ENCODE measurements at regions not wholly inside any gene's neighbourhood (a gene's known extent, or its start where the extent isn't known, plus 50 kb on each side); places are given as distances from the start of the nearest gene placed in this dataset.

DNA sequence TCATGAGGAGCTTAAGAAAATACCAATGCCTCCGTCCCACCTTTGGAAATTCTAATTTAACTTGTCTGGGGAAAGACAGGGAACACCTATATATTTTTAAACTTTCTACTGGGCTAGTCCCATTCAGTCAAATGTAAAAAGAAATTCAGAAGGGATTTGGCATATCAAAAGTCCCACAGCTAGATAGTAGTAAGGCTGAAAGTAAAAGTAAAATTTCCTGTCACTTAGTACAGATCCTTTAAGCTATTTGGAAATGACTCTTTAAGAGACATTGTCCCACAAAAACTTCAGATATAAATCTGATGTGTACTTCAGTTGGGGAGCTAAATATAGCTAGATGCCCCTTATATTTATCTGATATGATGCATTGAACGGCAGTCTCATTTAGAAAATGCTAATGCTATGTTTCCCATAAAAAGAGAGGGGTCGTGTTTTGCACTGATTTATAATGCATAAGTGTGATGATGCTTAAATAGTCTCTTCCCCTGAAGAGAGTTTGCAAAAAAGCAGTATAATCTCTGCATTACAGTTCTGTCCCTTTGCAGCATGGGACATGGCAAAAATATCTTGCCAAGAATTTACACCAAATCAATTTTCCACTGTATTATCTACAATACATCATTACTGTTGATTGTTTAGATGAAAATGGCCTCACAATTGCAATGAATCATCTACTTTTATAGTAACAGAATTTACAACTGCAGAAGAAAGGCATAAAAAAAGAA, 860.8 kb upstream of the MAP3K7 start:
- CTCF ChIA-PET (ENCODE audit: partially characterized antibody): no interaction called here
- Histone ChIP-seq H4K5ac (ENCODE audit: insufficient read length, low read depth, low read length) (no peak overlapping the region), H2BK15ac (ENCODE audit: low read length) (no peak overlapping the region), H4K8ac (ENCODE audit: extremely low read depth, insufficient read depth, low read length) (no peak overlapping the region), H2BK5ac (ENCODE audit: low read depth, low read length) (no peak overlapping the region), H3K18ac (ENCODE audit: extremely low read depth, low read length) (no peak overlapping the region), H3K14ac (ENCODE audit: insufficient read length) (no peak overlapping the region), H3K36me3 (ENCODE audit: control insufficient read depth in 2 of 4, insufficient read depth in 4 of 4, low read length in 3 of 4) (no peaks in the 10 kb centered on the region), H3K9ac (replicated peaks in 1 of 4; ENCODE audit: extremely low read depth in 1 of 4, low read depth in 3 of 4, low read length in 3 of 4) (no peak overlapping the region), H3K23me2 (ENCODE audit: low read depth, low read length) (no peaks in the 10 kb centered on the region), H3K27me3 (replicated peaks in 1 of 4; ENCODE audit: control insufficient read depth in 3 of 4, extremely low read depth in 1 of 4, insufficient read depth in 3 of 4, low read length in 3 of 4) (no peaks in the 10 kb centered on the region), H2AFZ (ENCODE audit: low read length) (no peak overlapping the region), H2BK120ac (replicated peaks; ENCODE audit: low read depth, low read length) (no peak overlapping the region), H2BK12ac (ENCODE audit: low read depth, low read length) (no peak overlapping the region), H4K91ac (replicated peaks; ENCODE audit: insufficient read length, low read length) (no peak overlapping the region), H3K23ac (ENCODE audit: insufficient read length) (no peak overlapping the region), H3K56ac (replicated peaks; ENCODE audit: insufficient read length, low read depth, low read length) (no peak overlapping the region), H4K20me1 (replicated peaks in 1 of 2; ENCODE audit: control insufficient read depth in 1 of 2, insufficient read depth in 2 of 2, low read length in 2 of 2) (no peaks in the 10 kb centered on the region), H2BK20ac (ENCODE audit: low read length) (no peak overlapping the region), H2AK5ac (ENCODE audit: low read depth, low read length) (no peak overlapping the region), H3K9me3 (ENCODE audit: insufficient read depth in 2 of 2, low read depth in 1 of 2, low read length in 1 of 2) (no peaks in the 10 kb centered on the region), H3K27ac (ENCODE audit: low read depth, low read length) (no peak overlapping the region), H3K79me1 (ENCODE audit: low read depth, low read length) (no peaks in the 10 kb centered on the region), H3K4ac (replicated peaks; ENCODE audit: insufficient read length, low read depth, low read length) (no peak overlapping the region), H3K4me3 (ENCODE audit: extremely low read depth in 1 of 4, insufficient read depth in 2 of 4, low read depth in 3 of 4, low read length in 4 of 4) (no peak overlapping the region), H3K79me2 (ENCODE audit: control insufficient read depth in 1 of 2, insufficient read depth in 2 of 2, low read length in 2 of 2) (no peaks in the 10 kb centered on the region), H3K4me1 (replicated peaks in 1 of 4; ENCODE audit: control insufficient read depth in 3 of 4, insufficient read depth in 4 of 4, low read length in 3 of 4) (no peaks in the 10 kb centered on the region), H3K4me2 (ENCODE audit: insufficient read depth in 1 of 2, low read depth in 2 of 2, low read length in 2 of 2) (no peak overlapping the region)
- WGBS, 2 experiments (ENCODE audit: extremely low coverage in 1 of 2, insufficient coverage in 1 of 2, insufficient read length in 1 of 2, insufficient replicate concordance in 2 of 2, low coverage in 1 of 2, low lambda C conversion rate in 2 of 2, missing lambda C conversion rate in 1 of 2): 86% methylated on average over 3 of the region's 3 CpGs; no CpG with 5 or more reads in 1 of the 2 experiments
- FAIRE-seq: no peak
- POLR2A ChIA-PET (ENCODE audit: partially characterized antibody): no interaction called here
- no peak for DNase-seq (ENCODE audit: low read depth in 1 of 2, low spot score in 2 of 2)
- TF ChIP-seq TBP (IDR thresholded peaks at IDR 0.05; ENCODE audit: low read depth, low read length): no peak
- TF ChIP-seq MAFK (IDR thresholded peaks at IDR 0.05; ENCODE audit: low read depth, low read length): no peak
- no peak for TF ChIP-seq POU5F1 (IDR thresholded peaks at IDR 0.05; ENCODE audit: low read depth, low read length)
- no peak for TF ChIP-seq FOSL1 (IDR thresholded peaks at IDR 0.05; ENCODE audit: insufficient read depth, low read depth, low read length)
- TF ChIP-seq HDAC2 (IDR thresholded peaks at IDR 0.05; ENCODE audit: borderline replicate concordance in 1 of 2, low read depth in 2 of 2, low read length in 2 of 2): no peak
- TF ChIP-seq CBX8 (IDR thresholded peaks at IDR 0.05; ENCODE audit: borderline replicate concordance, low read depth, low read length): no peak
- no peak for TF ChIP-seq CBX5 (IDR thresholded peaks at IDR 0.05; ENCODE audit: low read depth, low read length)
- TF ChIP-seq, protein P1, sequence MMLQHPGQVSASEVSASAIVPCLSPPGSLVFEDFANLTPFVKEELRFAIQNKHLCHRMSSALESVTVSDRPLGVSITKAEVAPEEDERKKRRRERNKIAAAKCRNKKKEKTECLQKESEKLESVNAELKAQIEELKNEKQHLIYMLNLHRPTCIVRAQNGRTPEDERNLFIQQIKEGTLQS (IDR thresholded peaks at IDR 0.05; ENCODE audit: insufficient read depth, low read depth, low read length): no peak
- TF ChIP-seq EP300 (IDR thresholded peaks at IDR 0.05; ENCODE audit: borderline replicate concordance in 1 of 2, low read depth in 2 of 2, low read length in 2 of 2): no peak
- no peak for TF ChIP-seq RFX5 (IDR thresholded peaks at IDR 0.05; ENCODE audit: borderline replicate concordance, low read depth, low read length)
- TF ChIP-seq BCL11A (IDR thresholded peaks at IDR 0.05; ENCODE audit: low read depth in 2 of 2, low read length in 2 of 2): no peak
- TF ChIP-seq, protein P2, sequence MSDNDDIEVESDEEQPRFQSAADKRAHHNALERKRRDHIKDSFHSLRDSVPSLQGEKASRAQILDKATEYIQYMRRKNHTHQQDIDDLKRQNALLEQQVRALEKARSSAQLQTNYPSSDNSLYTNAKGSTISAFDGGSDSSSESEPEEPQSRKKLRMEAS (IDR thresholded peaks at IDR 0.05): no peak
- no peak for TF ChIP-seq POLR2A (IDR thresholded peaks at IDR 0.05; ENCODE audit: control extremely low read depth in 1 of 2, low read depth in 2 of 2, low read length in 2 of 2)

Measured in H1 (cell line).